ENCODE measurements at regions not wholly inside any gene's neighbourhood (a gene's known extent, or its start where the extent isn't known, plus 50 kb on each side); places are given as distances from the start of the nearest gene placed in this dataset.

DNA sequence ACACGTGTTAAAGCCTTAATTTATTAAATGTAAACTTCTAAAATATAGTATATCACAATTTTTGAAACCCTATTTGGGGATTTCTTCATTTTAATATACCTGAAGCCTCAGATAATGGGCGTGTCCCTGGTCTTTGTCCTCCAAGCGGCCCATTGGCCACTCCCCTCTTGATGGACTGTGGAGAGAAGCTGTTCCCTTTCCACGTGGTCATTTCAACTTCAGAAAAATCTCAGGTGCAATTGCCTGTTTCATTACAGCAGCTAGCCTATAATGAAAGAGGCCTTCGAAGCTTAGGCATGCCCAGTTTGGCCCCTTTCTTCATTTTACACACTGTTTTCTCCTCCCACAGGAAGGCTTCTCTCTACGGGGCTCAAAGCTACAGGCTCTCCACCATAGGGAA lies 131.4 kb upstream of the ARHGAP5 start:
- peaks cover 12% of the 10 kb centered on the region for H3K27me3 ChIP-seq (ENCODE audit: insufficient read depth, low read length)
- H3K4me2 ChIP-seq (ENCODE audit: insufficient read depth, low read length): no peak overlapping the region
- H3K9me3 ChIP-seq (ENCODE audit: low read depth, low read length): no peaks in the 10 kb centered on the region
- H3K36me3 ChIP-seq (ENCODE audit: insufficient read depth, low read length): no peaks in the 10 kb centered on the region
- DNase-seq (ENCODE audit: insufficient read length, low spot score, missing footprints): no peak
- H3K4me3 ChIP-seq (ENCODE audit: insufficient read depth, low read length): no peak overlapping the region
- no peaks in the 10 kb centered on the region for H3K79me2 ChIP-seq (ENCODE audit: insufficient read depth, low read length)
- H3K4me1 ChIP-seq (ENCODE audit: insufficient read depth, low read length): no peaks in the 10 kb centered on the region
- no peak overlapping the region for H2AFZ ChIP-seq (ENCODE audit: low read length)
- TF ChIP-seq CTCF (IDR thresholded peaks at IDR 0.05; ENCODE audit: extremely low read depth, low read depth, low read length): no peak
- no peak overlapping the region for H3K27ac ChIP-seq (ENCODE audit: low read depth, low read length)
- H4K20me1 ChIP-seq (ENCODE audit: insufficient read depth, low read length): no peaks in the 10 kb centered on the region

GRCh38 chr14:31947076-31947475 lies 130.0 kb upstream of the ARHGAP5 start:
- Histone ChIP-seq H3K4me1 (ENCODE audit: insufficient read depth, low read length) (no peaks in the 10 kb centered on the region), H4K20me1 (ENCODE audit: insufficient read depth, low read length) (no peaks in the 10 kb centered on the region), H3K27ac (ENCODE audit: low read depth, low read length) (no peak overlapping the region), H2AFZ (ENCODE audit: low read length) (no peak overlapping the region), H3K4me2 (ENCODE audit: insufficient read depth, low read length) (no peak overlapping the region), H3K36me3 (ENCODE audit: insufficient read depth, low read length) (no peaks in the 10 kb centered on the region), H3K4me3 (ENCODE audit: insufficient read depth, low read length) (no peak overlapping the region), H3K27me3 (ENCODE audit: insufficient read depth, low read length) (peaks cover 12% of the 10 kb centered on the region), H3K79me2 (ENCODE audit: insufficient read depth, low read length) (no peaks in the 10 kb centered on the region), H3K9me3 (ENCODE audit: low read depth, low read length) (no peaks in the 10 kb centered on the region)
- no peak for TF ChIP-seq CTCF (IDR thresholded peaks at IDR 0.05; ENCODE audit: extremely low read depth, low read depth, low read length)
- no peak for DNase-seq (ENCODE audit: insufficient read length, low spot score, missing footprints)

DNA sequence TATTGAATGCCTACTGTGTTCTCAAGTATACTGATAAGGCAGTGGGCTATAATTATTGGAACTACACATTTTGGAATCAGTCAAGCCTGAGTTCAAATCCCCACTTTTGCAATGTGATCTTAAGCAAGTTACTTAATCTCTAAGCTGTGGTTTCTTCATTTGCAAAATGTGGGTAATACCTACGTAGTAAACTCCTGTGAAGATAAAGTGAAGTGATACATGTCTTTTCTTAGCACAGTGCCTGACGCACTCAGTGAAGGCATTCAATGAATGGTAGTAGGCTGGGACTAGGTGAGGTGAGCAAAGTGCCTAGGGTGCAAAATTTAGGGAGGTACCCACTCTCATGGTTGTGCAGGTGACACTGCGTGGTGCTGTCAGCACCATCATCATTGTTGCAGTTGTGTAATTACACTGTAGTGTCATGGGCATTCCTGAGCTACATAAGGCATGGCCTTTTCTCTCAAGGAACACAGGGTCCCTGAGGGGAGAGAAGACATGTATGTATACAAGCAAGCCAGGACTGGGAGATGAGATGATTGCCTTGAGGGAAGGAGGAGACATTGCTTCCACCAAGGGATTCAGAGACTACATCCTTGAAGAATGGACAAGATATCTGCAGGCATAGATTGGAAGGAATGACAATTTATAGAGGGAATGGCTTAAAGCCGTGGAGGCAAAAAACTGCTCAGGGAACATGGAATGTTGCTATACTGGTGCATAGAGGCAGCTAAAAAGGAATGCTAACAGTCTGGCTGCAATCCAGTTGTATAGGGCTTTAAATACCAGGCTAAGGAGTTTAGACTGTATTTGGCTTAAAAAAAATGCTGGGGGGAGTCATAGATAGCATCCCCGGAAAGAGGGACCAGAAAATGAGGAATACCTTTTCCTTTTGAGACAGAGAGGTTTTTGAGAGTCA lies 129.2 kb upstream of the ARHGAP5 start:
- no peak for DNase-seq (ENCODE audit: insufficient read length, low spot score, missing footprints)
- no peak overlapping the region for H3K4me2 ChIP-seq (ENCODE audit: insufficient read depth, low read length)
- no peaks in the 10 kb centered on the region for H3K4me1 ChIP-seq (ENCODE audit: insufficient read depth, low read length)
- H3K27me3 ChIP-seq (ENCODE audit: insufficient read depth, low read length): peaks cover 12% of the 10 kb centered on the region
- H3K9me3 ChIP-seq (ENCODE audit: low read depth, low read length): no peaks in the 10 kb centered on the region
- H3K4me3 ChIP-seq (ENCODE audit: insufficient read depth, low read length): no peak overlapping the region
- no peak for TF ChIP-seq CTCF (IDR thresholded peaks at IDR 0.05; ENCODE audit: extremely low read depth, low read depth, low read length)
- no peak overlapping the region for H2AFZ ChIP-seq (ENCODE audit: low read length)
- H4K20me1 ChIP-seq (ENCODE audit: insufficient read depth, low read length): no peaks in the 10 kb centered on the region
- no peaks in the 10 kb centered on the region for H3K36me3 ChIP-seq (ENCODE audit: insufficient read depth, low read length)
- no peak overlapping the region for H3K27ac ChIP-seq (ENCODE audit: low read depth, low read length)
- no peaks in the 10 kb centered on the region for H3K79me2 ChIP-seq (ENCODE audit: insufficient read depth, low read length)

DNA sequence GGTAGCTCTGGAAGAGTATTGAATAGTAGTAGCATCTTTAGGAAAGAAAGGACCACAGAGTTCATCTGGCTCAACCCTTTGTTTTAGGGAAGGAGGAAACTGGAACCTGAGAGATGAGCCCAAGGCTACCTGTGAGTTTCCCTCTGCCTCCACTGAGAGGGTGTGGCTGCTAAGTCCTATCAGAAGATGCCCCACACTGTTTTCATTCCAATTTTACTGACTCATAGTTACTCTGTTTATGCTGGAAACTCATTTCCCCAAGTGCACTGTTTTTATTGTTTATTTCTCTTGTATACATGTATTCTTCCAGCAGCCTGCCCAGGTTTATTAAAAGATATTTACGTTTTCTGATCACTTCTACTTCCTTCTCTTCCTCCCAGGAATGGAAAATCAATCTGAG lies 127.4 kb upstream of the ARHGAP5 start:
- H3K36me3 ChIP-seq (ENCODE audit: insufficient read depth, low read length): no peaks in the 10 kb centered on the region
- H4K20me1 ChIP-seq (ENCODE audit: insufficient read depth, low read length): no peaks in the 10 kb centered on the region
- TF ChIP-seq CTCF (IDR thresholded peaks at IDR 0.05; ENCODE audit: extremely low read depth, low read depth, low read length): no peak
- H2AFZ ChIP-seq (ENCODE audit: low read length): no peak overlapping the region
- no peaks in the 10 kb centered on the region for H3K4me1 ChIP-seq (ENCODE audit: insufficient read depth, low read length)
- H3K27me3 ChIP-seq (ENCODE audit: insufficient read depth, low read length): peaks cover 12% of the 10 kb centered on the region
- H3K4me2 ChIP-seq (ENCODE audit: insufficient read depth, low read length): no peak overlapping the region
- H3K79me2 ChIP-seq (ENCODE audit: insufficient read depth, low read length): no peaks in the 10 kb centered on the region
- H3K27ac ChIP-seq (ENCODE audit: low read depth, low read length): no peak overlapping the region
- no peak for DNase-seq (ENCODE audit: insufficient read length, low spot score, missing footprints)
- no peak overlapping the region for H3K4me3 ChIP-seq (ENCODE audit: insufficient read depth, low read length)
- H3K9me3 ChIP-seq (ENCODE audit: low read depth, low read length): no peaks in the 10 kb centered on the region
